ENCODE measurements at regions not wholly inside any gene's neighbourhood (a gene's known extent, or its start where the extent isn't known, plus 50 kb on each side); places are given as distances from the start of the nearest gene placed in this dataset.

GRCh38 chr3:168998792-168999191 lies 664.7 kb downstream of the MECOM start:
- TF ChIP-seq EZH2 (IDR thresholded peaks at IDR 0.05; ENCODE audit: low read depth, unreplicated experiment) (no peak), CTCF (conservative IDR thresholded peaks at IDR 0.05; ENCODE audit: low read depth in 2 of 2) (no peak)

All from GM23338 (cell line).